NCI-H510A treated with DMSO at 0.1 percent for 48 hours (cell line): ENCODE measurements at regions not wholly inside any gene's neighbourhood (a gene's known extent, or its start where the extent isn't known, plus 50 kb on each side); places are given as distances from the start of the nearest gene placed in this dataset.
"Not testable (repeated sequence)": the region's sequence is repeated elsewhere in the genome, so short reads cannot be mapped to it uniquely, and the experiment has no call there.

Experiments
- DNase-seq: peaks from one replicate; lab custom pipeline; 2025; lab: John Stamatoyannopoulos, UW

DNA sequence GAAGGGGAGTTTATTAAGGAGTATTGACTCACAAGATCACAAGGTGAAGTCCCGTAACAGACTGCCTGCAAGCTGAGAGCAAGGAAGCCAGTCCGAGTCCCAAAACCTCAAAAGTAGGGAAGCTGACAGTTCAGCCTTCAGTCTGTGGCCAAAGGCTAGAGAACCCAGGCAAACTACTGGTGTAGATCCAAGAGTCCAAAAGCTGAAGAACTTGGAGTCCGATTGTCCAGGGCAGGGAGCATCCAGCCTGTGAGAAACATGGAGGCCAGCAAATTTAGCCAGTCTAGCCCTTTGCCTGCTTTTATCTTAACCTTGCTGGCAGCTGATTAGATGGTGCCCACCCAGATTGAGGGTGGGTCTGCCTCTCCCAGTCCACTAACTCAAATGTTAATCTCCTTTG, 621.9 kb upstream of the ITGA1 start:
- not testable (repeated sequence) for DNase-seq

- no peak for DNase-seq
Observed at GRCh38 chr5:52173133-52173532, 614.6 kb upstream of the ITGA1 start.

DNA sequence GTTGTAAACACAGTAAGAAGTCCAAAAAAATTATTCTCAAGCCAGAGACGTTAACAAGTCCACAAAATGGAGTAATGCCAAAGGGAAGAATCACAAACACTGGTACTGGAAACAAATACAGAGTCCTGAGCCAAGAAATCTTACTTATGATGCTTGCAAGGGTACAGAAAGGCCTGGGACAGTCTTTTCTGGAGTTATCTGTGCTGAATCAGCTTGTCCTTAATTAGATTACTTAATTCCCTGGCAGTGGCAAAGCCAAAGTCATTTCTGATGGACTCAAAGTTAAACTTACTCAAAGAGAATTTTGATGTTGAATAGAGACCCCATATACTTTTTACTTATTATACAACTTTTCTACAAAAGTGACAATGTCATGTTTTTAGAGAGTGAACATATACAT, 610.5 kb upstream of the ITGA1 start:
- no peak for DNase-seq

GRCh38 chr5:52181403-52181802, 606.3 kb upstream of the ITGA1 start:
- no peak for DNase-seq

GRCh38 chr5:52190737-52191136, 597.0 kb upstream of the ITGA1 start:
- no peak for DNase-seq

DNA sequence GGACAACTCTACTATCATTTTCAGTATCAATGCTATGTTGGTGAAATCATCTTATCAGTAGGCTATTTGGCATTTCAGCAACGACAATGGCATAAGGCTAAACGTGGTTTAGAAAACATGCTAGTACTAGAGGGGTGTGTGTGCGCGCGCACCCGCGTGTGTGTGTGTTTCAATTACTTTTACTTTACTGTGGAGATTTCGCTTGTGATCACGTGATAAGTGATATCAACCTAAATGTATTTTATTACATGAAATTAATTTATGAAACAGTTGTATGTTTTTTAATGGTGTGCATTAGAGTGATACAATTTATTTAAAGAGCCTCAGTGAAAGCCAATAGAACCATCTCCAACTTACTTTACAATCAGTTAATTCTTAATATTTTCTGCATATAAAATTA, 587.9 kb upstream of the ITGA1 start:
- DNase-seq = no peak

GRCh38 chr5:52202256-52202655, 585.5 kb upstream of the ITGA1 start:
- no peak for DNase-seq

DNA sequence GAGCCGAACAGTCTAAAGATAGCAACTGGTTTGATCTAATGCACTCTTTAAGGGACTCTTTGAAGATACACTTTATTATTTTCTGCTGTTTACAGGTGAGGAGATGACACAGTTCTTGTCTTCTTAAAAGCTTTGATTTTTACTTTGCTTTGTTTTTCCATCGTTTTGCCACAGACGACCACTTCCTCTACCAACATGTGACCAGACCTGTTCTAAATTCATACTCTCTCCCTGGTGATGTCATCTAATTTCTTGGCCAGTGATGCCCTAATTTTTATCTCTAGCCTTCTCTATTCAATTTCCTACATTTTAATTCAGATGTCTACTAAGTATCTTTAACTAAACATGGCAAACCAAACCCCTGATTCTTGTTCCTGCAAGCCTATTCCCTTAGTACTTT, 583.4 kb upstream of the ITGA1 start:
- no peak for DNase-seq
